ENCODE measurements at regions not wholly inside any gene's neighbourhood (a gene's known extent, or its start where the extent isn't known, plus 50 kb on each side); places are given as distances from the start of the nearest gene placed in this dataset.
A peak's percentile ranks its signal among the peaks of the same experiment; 100 is the strongest.
"Not testable (repeated sequence)": the region's sequence is repeated elsewhere in the genome, so short reads cannot be mapped to it uniquely, and the experiment has no call there.

GRCh38 chr2:8382485-8382884, 299.4 kb upstream of the ID2 start (continued):
- TF ChIP-seq ZBTB43 (CRISPR knock-in tag; IDR thresholded peaks at IDR 0.05) (no peak), NONO (IDR thresholded peaks at IDR 0.05; ENCODE audit: low read depth in 2 of 2, low read length in 1 of 2) (no peak), ZNF274 (IDR thresholded peaks at IDR 0.05; ENCODE audit: borderline replicate concordance, low read depth, low read length) (no peak), IRF1 (CRISPR knock-in tag; IDR thresholded peaks at IDR 0.05; ENCODE audit: borderline replicate concordance) (no peak), JUNB (CRISPR knock-in tag; conservative IDR thresholded peaks at IDR 0.05) (no peak), CHD4 (IDR thresholded peaks at IDR 0.05; ENCODE audit: insufficient read depth, insufficient replicate concordance, low read depth, low read length, poor library complexity, severe bottlenecking) (no peak)

GRCh38 chr2:8386748-8387147, 295.1 kb upstream of the ID2 start:
- ATAC-seq; DNase-seq (ENCODE audit: extremely low read depth in 1 of 4, low spot score in 3 of 4); H3K36me3 ChIP-seq (ENCODE audit: control insufficient read depth, insufficient read depth, low read length); in situ Hi-C loops (cut with MboI); H3K9ac ChIP-seq (ENCODE audit: insufficient read depth in 1 of 2, low read depth in 2 of 2, low read length in 2 of 2); H3K4me2 ChIP-seq (ENCODE audit: insufficient read depth, low read length); H3K9me3 ChIP-seq (replicated peaks; ENCODE audit: control insufficient read depth, insufficient read depth, low read depth, low read length); H3K27me3 ChIP-seq (ENCODE audit: control insufficient read depth in 2 of 2, insufficient read depth in 2 of 2, low read length in 2 of 2); FAIRE-seq; H4K20me1 ChIP-seq (replicated peaks; ENCODE audit: control insufficient read depth, insufficient read depth, low read length); H3K27ac ChIP-seq (ENCODE audit: extremely low read depth, low read depth, low read length); BruUV-seq (replicated peaks); H3K9me1 ChIP-seq (ENCODE audit: control insufficient read depth, insufficient read depth, low read length); H2AFZ ChIP-seq (ENCODE audit: low read depth, low read length); intact Hi-C loops (cut with micrococcal nuclease); H3K4me1 ChIP-seq (replicated peaks in 1 of 2; ENCODE audit: control insufficient read depth in 2 of 2, insufficient read depth in 2 of 2, low read length in 2 of 2); H3K4me3 ChIP-seq; H3K79me2 ChIP-seq (ENCODE audit: control insufficient read depth, insufficient read depth, low read length); CTCF ChIA-PET (ENCODE audit: low intra/inter-chr PET ratio); TF ChIP-seq ATF3 (CRISPR knock-in tag; conservative IDR thresholded peaks at IDR 0.05): not testable (repeated sequence)
- TF ChIP-seq ATF3 (IDR thresholded peaks at IDR 0.05), result peak; percentile 21; the same call in 1 of the 2 replicates
- POLR2A ChIA-PET, result interaction anchor here (0.6 kb wide), 1 partner anchor 290 kb away, joined by 3 read pairs; no protein-coding TSS in a partner anchor
- 0% methylated on average over 8 of the region's 10 CpGs for WGBS (ENCODE audit: insufficient coverage, low coverage, missing lambda C conversion rate)

Measured in K562 (cell line).